ENCODE measurements at regions not wholly inside any gene's neighbourhood (a gene's known extent, or its start where the extent isn't known, plus 50 kb on each side); places are given as distances from the start of the nearest gene placed in this dataset.

GRCh38 chr12:73390261-73390660 lies 1118.1 kb downstream of the TRHDE start:
- TF ChIP-seq NFIC (IDR thresholded peaks at IDR 0.05) = no peak
- TF ChIP-seq FOXM1 (IDR thresholded peaks at IDR 0.05; ENCODE audit: borderline replicate concordance, low read depth) = no peak
- TF ChIP-seq, protein P1, sequence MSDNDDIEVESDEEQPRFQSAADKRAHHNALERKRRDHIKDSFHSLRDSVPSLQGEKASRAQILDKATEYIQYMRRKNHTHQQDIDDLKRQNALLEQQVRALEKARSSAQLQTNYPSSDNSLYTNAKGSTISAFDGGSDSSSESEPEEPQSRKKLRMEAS (IDR thresholded peaks at IDR 0.05) = no peak
- TF ChIP-seq RAD21 (IDR thresholded peaks at IDR 0.05; ENCODE audit: low read depth) = no peak
- no peak for TF ChIP-seq TEAD4 (IDR thresholded peaks at IDR 0.05)
- TF ChIP-seq, protein P2, sequence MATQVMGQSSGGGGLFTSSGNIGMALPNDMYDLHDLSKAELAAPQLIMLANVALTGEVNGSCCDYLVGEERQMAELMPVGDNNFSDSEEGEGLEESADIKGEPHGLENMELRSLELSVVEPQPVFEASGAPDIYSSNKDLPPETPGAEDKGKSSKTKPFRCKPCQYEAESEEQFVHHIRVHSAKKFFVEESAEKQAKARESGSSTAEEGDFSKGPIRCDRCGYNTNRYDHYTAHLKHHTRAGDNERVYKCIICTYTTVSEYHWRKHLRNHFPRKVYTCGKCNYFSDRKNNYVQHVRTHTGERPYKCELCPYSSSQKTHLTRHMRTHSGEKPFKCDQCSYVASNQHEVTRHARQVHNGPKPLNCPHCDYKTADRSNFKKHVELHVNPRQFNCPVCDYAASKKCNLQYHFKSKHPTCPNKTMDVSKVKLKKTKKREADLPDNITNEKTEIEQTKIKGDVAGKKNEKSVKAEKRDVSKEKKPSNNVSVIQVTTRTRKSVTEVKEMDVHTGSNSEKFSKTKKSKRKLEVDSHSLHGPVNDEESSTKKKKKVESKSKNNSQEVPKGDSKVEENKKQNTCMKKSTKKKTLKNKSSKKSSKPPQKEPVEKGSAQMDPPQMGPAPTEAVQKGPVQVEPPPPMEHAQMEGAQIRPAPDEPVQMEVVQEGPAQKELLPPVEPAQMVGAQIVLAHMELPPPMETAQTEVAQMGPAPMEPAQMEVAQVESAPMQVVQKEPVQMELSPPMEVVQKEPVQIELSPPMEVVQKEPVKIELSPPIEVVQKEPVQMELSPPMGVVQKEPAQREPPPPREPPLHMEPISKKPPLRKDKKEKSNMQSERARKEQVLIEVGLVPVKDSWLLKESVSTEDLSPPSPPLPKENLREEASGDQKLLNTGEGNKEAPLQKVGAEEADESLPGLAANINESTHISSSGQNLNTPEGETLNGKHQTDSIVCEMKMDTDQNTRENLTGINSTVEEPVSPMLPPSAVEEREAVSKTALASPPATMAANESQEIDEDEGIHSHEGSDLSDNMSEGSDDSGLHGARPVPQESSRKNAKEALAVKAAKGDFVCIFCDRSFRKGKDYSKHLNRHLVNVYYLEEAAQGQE (IDR thresholded peaks at IDR 0.05; ENCODE audit: low read depth) = no peak

Measured in Ishikawa (cell line).